ENCODE measurements at regions not wholly inside any gene's neighbourhood (a gene's known extent, or its start where the extent isn't known, plus 50 kb on each side); places are given as distances from the start of the nearest gene placed in this dataset.

DNA sequence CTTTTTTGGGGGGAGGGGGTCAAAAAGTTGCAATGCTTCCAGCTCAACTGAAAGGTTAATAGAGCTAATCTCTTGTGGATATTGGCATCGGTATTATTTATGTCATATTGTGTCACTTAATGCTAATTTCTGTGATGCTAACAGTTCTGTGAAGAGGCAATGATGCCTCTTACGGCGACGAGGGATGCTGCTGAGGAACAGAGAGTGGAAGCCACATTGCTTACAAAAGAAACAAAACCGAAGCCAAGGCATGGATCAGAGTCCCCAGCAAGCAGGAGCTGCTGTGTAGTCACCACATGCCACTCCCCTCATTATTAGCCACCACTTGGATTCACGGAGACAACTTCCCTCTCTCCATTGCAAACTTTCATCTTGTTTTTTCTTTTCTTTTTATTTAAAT, 536.5 kb upstream of the MGMT start:
- intact Hi-C loops (cut with micrococcal nuclease): no loop called here
- Histone ChIP-seq H3K9me2 (ENCODE audit: insufficient read depth) (no peaks in the 10 kb centered on the region), H3K4me2 (ENCODE audit: low read length) (no peak overlapping the region), H3K4me1 (ENCODE audit: control insufficient read depth in 1 of 2, insufficient read depth in 2 of 2, low read length in 2 of 2) (no peaks in the 10 kb centered on the region), H3K79me2 (ENCODE audit: insufficient read depth, low read length) (no peaks in the 10 kb centered on the region), H4K20me1 (ENCODE audit: insufficient read depth) (no peaks in the 10 kb centered on the region), H3K9me3 (ENCODE audit: control insufficient read depth in 1 of 2, insufficient read depth in 1 of 2, low read depth in 1 of 2, low read length in 2 of 2) (peaks cover 0 to 4% of the 10 kb centered on the region in 2 experiments; a peak in 1 of 4 replicates), H3K4me3 (replicated peaks in 1 of 2; ENCODE audit: low read depth in 1 of 2, low read length in 2 of 2) (no peak overlapping the region), H3K27me3 (ENCODE audit: insufficient read depth, low read length) (no peaks in the 10 kb centered on the region), H3K27ac (ENCODE audit: low read depth, low read length) (no peak overlapping the region), H2AFZ (ENCODE audit: low read depth, low read length, poor library complexity, severe bottlenecking) (no peak overlapping the region), H3K36me3 (ENCODE audit: control insufficient read depth in 1 of 2, insufficient read depth in 2 of 2, low read length in 2 of 2) (no peaks in the 10 kb centered on the region), H3K9ac (ENCODE audit: low read length) (no peak overlapping the region)
- RAD21 ChIA-PET (ENCODE audit: low non-redundant PET in 1 of 2, low total read pairs in 2 of 2, uncharacterized antibody in 2 of 2, unreplicated experiment in 2 of 2): no interaction called here
- no peak for ATAC-seq
- CTCF ChIA-PET: no interaction called here
- POLR2A ChIA-PET: no interaction called here
- TF ChIP-seq, protein P1, sequence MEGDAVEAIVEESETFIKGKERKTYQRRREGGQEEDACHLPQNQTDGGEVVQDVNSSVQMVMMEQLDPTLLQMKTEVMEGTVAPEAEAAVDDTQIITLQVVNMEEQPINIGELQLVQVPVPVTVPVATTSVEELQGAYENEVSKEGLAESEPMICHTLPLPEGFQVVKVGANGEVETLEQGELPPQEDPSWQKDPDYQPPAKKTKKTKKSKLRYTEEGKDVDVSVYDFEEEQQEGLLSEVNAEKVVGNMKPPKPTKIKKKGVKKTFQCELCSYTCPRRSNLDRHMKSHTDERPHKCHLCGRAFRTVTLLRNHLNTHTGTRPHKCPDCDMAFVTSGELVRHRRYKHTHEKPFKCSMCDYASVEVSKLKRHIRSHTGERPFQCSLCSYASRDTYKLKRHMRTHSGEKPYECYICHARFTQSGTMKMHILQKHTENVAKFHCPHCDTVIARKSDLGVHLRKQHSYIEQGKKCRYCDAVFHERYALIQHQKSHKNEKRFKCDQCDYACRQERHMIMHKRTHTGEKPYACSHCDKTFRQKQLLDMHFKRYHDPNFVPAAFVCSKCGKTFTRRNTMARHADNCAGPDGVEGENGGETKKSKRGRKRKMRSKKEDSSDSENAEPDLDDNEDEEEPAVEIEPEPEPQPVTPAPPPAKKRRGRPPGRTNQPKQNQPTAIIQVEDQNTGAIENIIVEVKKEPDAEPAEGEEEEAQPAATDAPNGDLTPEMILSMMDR (IDR thresholded peaks at IDR 0.05 in 2 of 3, conservative IDR thresholded peaks at IDR 0.05 in 1 of 3; ENCODE audit: borderline replicate concordance in 1 of 3, insufficient read depth in 1 of 3, low read depth in 2 of 3, low read length in 2 of 3): no peak
- no peak for TF ChIP-seq RAD21 (IDR thresholded peaks at IDR 0.05; ENCODE audit: low read depth)
- no peak for DNase-seq (ENCODE audit: low read depth, low spot score)
- BruUV-seq (replicated peaks): no TSS peak

DNA sequence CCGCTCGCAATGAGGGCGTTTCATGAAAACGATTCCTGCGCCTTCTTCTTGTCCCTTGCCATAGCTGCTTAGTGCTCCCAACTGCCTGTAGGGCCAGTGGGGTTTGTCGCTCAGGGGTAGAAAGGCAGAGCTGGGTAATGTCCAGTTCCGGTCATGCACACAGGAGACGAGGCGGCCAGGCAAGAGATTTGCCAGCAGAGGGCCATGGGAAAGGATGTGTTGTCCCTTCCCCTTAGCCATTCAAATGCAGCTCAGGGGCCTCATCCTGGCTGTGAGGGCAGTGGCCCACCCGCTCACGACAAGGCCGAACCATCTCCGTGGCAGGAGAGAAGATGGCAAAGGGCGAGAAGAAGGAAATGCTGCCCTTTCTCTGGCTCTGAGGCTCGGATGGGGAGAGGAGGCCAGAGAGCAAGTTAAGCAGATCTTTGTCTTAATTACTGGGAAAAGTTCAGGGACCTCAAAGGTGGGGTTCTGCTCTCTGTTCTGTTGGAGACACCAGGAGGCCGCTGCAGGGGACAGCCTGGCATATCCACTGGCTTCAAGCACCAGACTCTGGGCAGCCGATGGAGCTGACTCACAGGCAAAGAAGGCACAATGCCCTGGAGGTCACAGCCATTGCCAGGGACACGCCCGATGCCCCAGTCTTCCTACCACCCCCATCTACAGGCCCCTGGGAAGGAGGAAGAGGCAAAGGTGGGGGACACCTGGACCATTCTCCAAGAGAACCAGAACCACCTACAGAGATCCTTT, 534.8 kb upstream of the MGMT start:
- no peak overlapping the region for H3K4me2 ChIP-seq (ENCODE audit: low read length)
- no peak overlapping the region for H3K9ac ChIP-seq (ENCODE audit: low read length)
- H3K27me3 ChIP-seq (ENCODE audit: insufficient read depth, low read length): no peaks in the 10 kb centered on the region
- H4K20me1 ChIP-seq (ENCODE audit: insufficient read depth): no peaks in the 10 kb centered on the region
- ATAC-seq: no peak
- no TSS peak for BruUV-seq (replicated peaks)
- intact Hi-C loops (cut with micrococcal nuclease): no loop called here
- no peaks in the 10 kb centered on the region for H3K79me2 ChIP-seq (ENCODE audit: insufficient read depth, low read length)
- H3K36me3 ChIP-seq (ENCODE audit: control insufficient read depth in 1 of 2, insufficient read depth in 2 of 2, low read length in 2 of 2): no peaks in the 10 kb centered on the region
- no peaks in the 10 kb centered on the region; a peak in 1 of 4 replicates for H3K9me3 ChIP-seq (ENCODE audit: control insufficient read depth in 1 of 2, insufficient read depth in 1 of 2, low read depth in 1 of 2, low read length in 2 of 2)
- TF ChIP-seq POLR2A (IDR thresholded peaks at IDR 0.05; ENCODE audit: borderline replicate concordance, extremely low read depth, insufficient read depth, insufficient read length) (no peak), ELF1 (IDR thresholded peaks at IDR 0.05; ENCODE audit: borderline replicate concordance, low read depth) (no peak), YY1 (IDR thresholded peaks at IDR 0.05; ENCODE audit: extremely low read depth, insufficient replicate concordance, low read depth, low read length) (no peak), CEBPB (IDR thresholded peaks at IDR 0.05; ENCODE audit: low read depth) (no peak), CBX3 (IDR thresholded peaks at IDR 0.05; ENCODE audit: low read depth) (no peak), ZNF274 (IDR thresholded peaks at IDR 0.05; ENCODE audit: low read depth, low read length) (no peak), POLR2AphosphoS5 (IDR thresholded peaks at IDR 0.05; ENCODE audit: low read depth, low read length) (no peak), ZFX (IDR thresholded peaks at IDR 0.05) (no peak)
- TF ChIP-seq, protein P2, sequence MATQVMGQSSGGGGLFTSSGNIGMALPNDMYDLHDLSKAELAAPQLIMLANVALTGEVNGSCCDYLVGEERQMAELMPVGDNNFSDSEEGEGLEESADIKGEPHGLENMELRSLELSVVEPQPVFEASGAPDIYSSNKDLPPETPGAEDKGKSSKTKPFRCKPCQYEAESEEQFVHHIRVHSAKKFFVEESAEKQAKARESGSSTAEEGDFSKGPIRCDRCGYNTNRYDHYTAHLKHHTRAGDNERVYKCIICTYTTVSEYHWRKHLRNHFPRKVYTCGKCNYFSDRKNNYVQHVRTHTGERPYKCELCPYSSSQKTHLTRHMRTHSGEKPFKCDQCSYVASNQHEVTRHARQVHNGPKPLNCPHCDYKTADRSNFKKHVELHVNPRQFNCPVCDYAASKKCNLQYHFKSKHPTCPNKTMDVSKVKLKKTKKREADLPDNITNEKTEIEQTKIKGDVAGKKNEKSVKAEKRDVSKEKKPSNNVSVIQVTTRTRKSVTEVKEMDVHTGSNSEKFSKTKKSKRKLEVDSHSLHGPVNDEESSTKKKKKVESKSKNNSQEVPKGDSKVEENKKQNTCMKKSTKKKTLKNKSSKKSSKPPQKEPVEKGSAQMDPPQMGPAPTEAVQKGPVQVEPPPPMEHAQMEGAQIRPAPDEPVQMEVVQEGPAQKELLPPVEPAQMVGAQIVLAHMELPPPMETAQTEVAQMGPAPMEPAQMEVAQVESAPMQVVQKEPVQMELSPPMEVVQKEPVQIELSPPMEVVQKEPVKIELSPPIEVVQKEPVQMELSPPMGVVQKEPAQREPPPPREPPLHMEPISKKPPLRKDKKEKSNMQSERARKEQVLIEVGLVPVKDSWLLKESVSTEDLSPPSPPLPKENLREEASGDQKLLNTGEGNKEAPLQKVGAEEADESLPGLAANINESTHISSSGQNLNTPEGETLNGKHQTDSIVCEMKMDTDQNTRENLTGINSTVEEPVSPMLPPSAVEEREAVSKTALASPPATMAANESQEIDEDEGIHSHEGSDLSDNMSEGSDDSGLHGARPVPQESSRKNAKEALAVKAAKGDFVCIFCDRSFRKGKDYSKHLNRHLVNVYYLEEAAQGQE (IDR thresholded peaks at IDR 0.05; ENCODE audit: low read depth): no peak
- H3K4me3 ChIP-seq (replicated peaks in 1 of 2; ENCODE audit: low read depth in 1 of 2, low read length in 2 of 2): no peak overlapping the region
- no peaks in the 10 kb centered on the region for H3K4me1 ChIP-seq (ENCODE audit: control insufficient read depth in 1 of 2, insufficient read depth in 2 of 2, low read length in 2 of 2)
- POLR2A ChIA-PET: no interaction called here
- H3K9me2 ChIP-seq (ENCODE audit: insufficient read depth): no peaks in the 10 kb centered on the region
- RAD21 ChIA-PET (ENCODE audit: low non-redundant PET in 1 of 2, low total read pairs in 2 of 2, uncharacterized antibody in 2 of 2, unreplicated experiment in 2 of 2): no interaction called here
- no peak overlapping the region for H3K27ac ChIP-seq (ENCODE audit: low read depth, low read length)
- CTCF ChIA-PET: no interaction called here
- no peak overlapping the region for H2AFZ ChIP-seq (ENCODE audit: low read depth, low read length, poor library complexity, severe bottlenecking)
- no peak for DNase-seq (ENCODE audit: low read depth, low spot score)
